Upper lobe of left lung (tissue), 6 donors: ENCODE measurements at regions not wholly inside any gene's neighbourhood (a gene's known extent, or its start where the extent isn't known, plus 50 kb on each side); places are given as distances from the start of the nearest gene placed in this dataset.
"Not testable (repeated sequence)": the region's sequence is repeated elsewhere in the genome, so short reads cannot be mapped to it uniquely, and the experiment has no call there.

Experiments used
- ATAC-seq, 2 donors: fragments of 200-7000 bp; cut with Tn5 transposase; one replicate each; pipeline ENCODE4 v1.9.1; 2022; ENCODE audit warnings: mild to moderate bottlenecking in 2 of 2, moderate library complexity in 2 of 2; ENCODE audit not compliant: low FRiP score in 2 of 2
- DNase-seq, 2 donors: peaks; one replicate each; pipeline ENCODE4 v3.0.0-alpha.2; 2019 to 2020
- H3K27ac ChIP-seq, 4 donors: fragments of 200-600 bp; sonication (generic); one replicate each; pipeline ENCODE4 v1.5.1; 2016 to 2019
- H3K27me3 ChIP-seq, 4 donors: fragments of 200-600 bp; sonication (generic); one replicate each; pipeline ENCODE4 v1.5.1; 2017 to 2019
- H3K36me3 ChIP-seq, 4 donors: fragments of 200-600 bp; sonication (generic); one replicate each; pipeline ENCODE4 v1.5.1; 2016 to 2019
- H3K4me1 ChIP-seq, 4 donors: fragments of 200-600 bp; sonication (generic); one replicate each; pipeline ENCODE4 v1.5.1; 2018 to 2019
- H3K4me3 ChIP-seq, 4 donors: fragments of 200-600 bp; sonication (generic); one replicate each; pipeline ENCODE4 v1.5.1; 2017 to 2019; ENCODE audit warnings: mild to moderate bottlenecking in 2 of 4, moderate library complexity in 1 of 4
- H3K9me3 ChIP-seq, 4 donors: fragments of 200-600 bp; sonication (generic); one replicate each; pipeline ENCODE4 v1.5.1; 2018 to 2019
- CTCF ChIP-seq, 6 experiments: fragments of 450-650 bp in 4 of 6; fragments of 200-600 bp in 2 of 6; sonication (generic) in 2 of 6; IDR thresholded peaks; one replicate each; pipeline ENCODE4 v1.5.1; 2016 to 2019; ENCODE audit warnings: antibody characterized with exemption in 6 of 6
- EP300 ChIP-seq, 4 donors: sonication (generic); formaldehyde crosslinking; IDR thresholded peaks; one replicate each; pipeline ENCODE4 v1.5.1; 2017; ENCODE audit warnings: antibody characterized with exemption in 4 of 4, control low read depth in 2 of 4
- POLR2A ChIP-seq, 4 donors: fragments of 450-650 bp; IDR thresholded peaks; one replicate each; pipeline ENCODE4 v1.5.1; 2016 to 2017; ENCODE audit warnings: antibody characterized with exemption in 4 of 4, mild to moderate bottlenecking in 2 of 4
- POLR2AphosphoS5 ChIP-seq, 2 donors: sonication (generic); formaldehyde crosslinking; IDR thresholded peaks; one replicate each; pipeline ENCODE4 v1.5.1; 2017; ENCODE audit warnings: antibody characterized with exemption in 2 of 2
- WGBS, 2 donors: methylation state at CpG; one replicate each; pipeline ENCODE4 v1.1.5; 2017 to 2018; 5-methylcytosine and 5-hydroxymethylcytosine counted together
- donor health status: DM: no; HTN: no; CAD: no; lungs with moderate emphysema.
- donor health status: DM: no; HTN: yes; CAD: no; lungs with severe emphysema.

DNA sequence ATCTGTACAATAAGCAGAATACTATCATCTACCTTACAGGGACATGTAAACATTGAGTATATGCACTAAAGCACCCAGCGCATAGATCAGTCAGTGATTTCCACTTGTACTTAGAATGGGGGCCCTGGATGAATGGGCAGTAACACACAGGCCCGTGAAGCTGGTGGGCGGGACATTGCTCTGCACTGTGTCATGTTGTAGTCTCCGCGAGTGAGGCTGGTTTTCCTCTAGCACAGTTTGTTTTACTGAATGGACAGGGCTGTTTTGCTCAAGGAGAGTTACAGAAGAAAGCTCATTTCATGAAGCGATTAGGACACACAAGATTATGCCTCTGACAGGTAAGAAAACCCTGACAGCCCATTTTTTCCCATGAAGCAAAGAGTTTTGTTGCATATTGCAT is 86.4 kb upstream of the SOX21 start:
- 93 to 94% methylated on average over 3 to 6 of the region's 6 CpGs for WGBS, 2 donors
- no peaks in the 10 kb centered on the region for H3K27me3 ChIP-seq
- TF ChIP-seq CTCF (IDR thresholded peaks at IDR 0.05) (no peak), EP300 (IDR thresholded peaks at IDR 0.05) (no peak), POLR2AphosphoS5 (IDR thresholded peaks at IDR 0.05) (no peak)
- no peaks in the 10 kb centered on the region for H3K9me3 ChIP-seq
- no peak overlapping the region for H3K4me3 ChIP-seq
- H3K27ac ChIP-seq, result no peak overlapping the region
- H3K4me1 ChIP-seq, result no peaks in the 10 kb centered on the region
- H3K36me3 ChIP-seq, result no peaks in the 10 kb centered on the region
- no peak for DNase-seq
- ATAC-seq, result no peak

DNA sequence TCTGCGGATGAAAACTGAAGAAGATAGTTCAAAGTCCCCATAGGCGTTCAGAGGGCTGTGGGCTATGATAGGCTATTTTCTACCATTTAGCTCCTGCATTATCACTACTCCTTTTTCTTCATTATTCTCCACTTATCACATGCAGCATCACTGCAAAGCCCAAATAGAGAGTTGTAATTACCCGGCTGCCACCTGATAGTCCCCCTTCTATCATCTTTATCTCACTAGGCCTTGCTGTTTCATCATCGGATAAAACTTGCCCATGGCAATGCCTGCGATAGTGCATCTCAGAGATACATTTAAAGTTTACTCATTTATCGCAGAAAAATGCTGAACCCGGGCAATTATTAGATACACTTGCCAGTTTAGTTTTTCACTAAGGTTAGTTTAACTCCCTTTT is 82.9 kb upstream of the SOX21 start:
- 92 to 93% methylated on average over 7 of the region's 7 CpGs for WGBS, 2 donors

GRCh38 chr13:94786246-94786645 is 73.9 kb upstream of the SOX21 start:
- H3K4me3 ChIP-seq, H3K27ac ChIP-seq, H3K36me3 ChIP-seq, H3K9me3 ChIP-seq, ATAC-seq, DNase-seq, H3K4me1 ChIP-seq, H3K27me3 ChIP-seq: not testable (repeated sequence)
- WGBS, 2 donors, result 72 to 96% methylated on average over 2 of the region's 2 CpGs

More for the DNA sequence above, 82.9 kb upstream of the SOX21 start:
- TF ChIP-seq POLR2AphosphoS5 (IDR thresholded peaks at IDR 0.05) (no peak), EP300 (IDR thresholded peaks at IDR 0.05) (no peak), POLR2A (IDR thresholded peaks at IDR 0.05) (no peak), CTCF (IDR thresholded peaks at IDR 0.05) (no peak)
- Histone ChIP-seq H3K27ac (no peak overlapping the region), H3K4me3 (no peak overlapping the region), H3K27me3 (no peaks in the 10 kb centered on the region), H3K9me3 (no peaks in the 10 kb centered on the region), H3K4me1 (no peaks in the 10 kb centered on the region), H3K36me3 (no peaks in the 10 kb centered on the region)
- DNase-seq, result no peak
- ATAC-seq, result no peak

DNA sequence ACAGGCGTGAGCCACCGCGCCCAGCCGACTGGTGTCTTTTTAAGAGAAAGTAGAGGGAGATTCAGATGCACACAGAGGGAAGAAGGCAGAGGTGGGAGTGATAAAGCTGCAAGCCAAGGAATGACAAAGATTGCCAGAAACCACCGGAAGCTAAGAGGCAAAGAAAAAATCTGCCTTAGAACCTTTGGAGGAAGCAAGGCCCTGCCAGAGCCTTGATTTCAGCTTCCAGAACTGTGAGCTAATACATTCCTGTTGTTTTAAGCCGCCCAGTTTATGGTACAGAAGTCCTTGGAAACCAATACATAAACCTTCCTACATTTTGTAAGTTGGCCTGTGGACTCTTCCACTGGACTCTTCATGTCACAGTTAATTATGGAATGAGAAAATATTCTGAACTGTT is 71.7 kb upstream of the SOX21 start:
- 92 to 94% methylated on average over 6 of the region's 6 CpGs for WGBS, 2 donors
- Histone ChIP-seq H3K27me3 (no peaks in the 10 kb centered on the region), H3K36me3 (no peaks in the 10 kb centered on the region), H3K4me1 (no peaks in the 10 kb centered on the region), H3K9me3 (no peaks in the 10 kb centered on the region), H3K4me3 (no peak overlapping the region), H3K27ac (no peak overlapping the region)
- DNase-seq (no peak), ATAC-seq (no peak)
- TF ChIP-seq CTCF (IDR thresholded peaks at IDR 0.05) (no peak), POLR2A (IDR thresholded peaks at IDR 0.05) (no peak), POLR2AphosphoS5 (IDR thresholded peaks at IDR 0.05) (no peak), EP300 (IDR thresholded peaks at IDR 0.05) (no peak)

GRCh38 chr13:94783489-94783888 is 71.1 kb upstream of the SOX21 start:
- no peaks in the 10 kb centered on the region for H3K27me3 ChIP-seq
- H3K4me1 ChIP-seq, result no peaks in the 10 kb centered on the region
- no peak for TF ChIP-seq EP300 (IDR thresholded peaks at IDR 0.05)
- TF ChIP-seq POLR2AphosphoS5 (IDR thresholded peaks at IDR 0.05), result no peak
- TF ChIP-seq CTCF (IDR thresholded peaks at IDR 0.05), result no peak
- TF ChIP-seq POLR2A (IDR thresholded peaks at IDR 0.05), result no peak
- ATAC-seq (no peak), DNase-seq (no peak)
- H3K9me3 ChIP-seq, result no peaks in the 10 kb centered on the region
- 97% methylated on average over 3 of the region's 3 CpGs for WGBS, 2 donors
- H3K36me3 ChIP-seq, result no peaks in the 10 kb centered on the region
- H3K4me3 ChIP-seq, result no peak overlapping the region
- no peak overlapping the region for H3K27ac ChIP-seq
